SK-N-SH (cell line): ENCODE measurements at regions not wholly inside any gene's neighbourhood (a gene's known extent, or its start where the extent isn't known, plus 50 kb on each side); places are given as distances from the start of the nearest gene placed in this dataset.
A peak's percentile ranks its signal among the peaks of the same experiment; 100 is the strongest.

Experiments used
- CTCF ChIA-PET: fragments of 300-600, 350-600 bp; formaldehyde crosslinking; extraction: SDS; loops from one replicate; lab custom pipeline; 2021; lab: Yijun Ruan, JAX
- POLR2A ChIA-PET: fragments of 350-600 bp; sonication (Branson Sonifier 250); formaldehyde crosslinking; extraction: SDS; loops from one replicate; lab custom pipeline; 2020; ENCODE audit warnings: antibody characterized with exemption, inconsistent platforms; lab: Yijun Ruan, JAX
- DNase-seq: peaks from one replicate; pipeline ENCODE4 v3.0.0; 2012
- H2AFZ ChIP-seq: fragments of 200-600 bp; sonication (generic); 2 replicates; pipeline ENCODE4 v1.8.1; 2016; ENCODE audit warnings: antibody characterized with exemption, mild to moderate bottlenecking, low read depth
- H3F3A ChIP-seq: fragments of 200-600 bp; sonication (generic); replicated peaks from 2 replicates; pipeline ENCODE3; 2016; ENCODE audit warnings: antibody characterized with exemption, mild to moderate bottlenecking; ENCODE audit not compliant: insufficient read depth
- H3K27ac ChIP-seq, 2 experiments: fragments of 200-500 bp in 1 of 2; fragments of 200-600 bp in 1 of 2; sonication (Bioruptor generic) in 1 of 2; sonication (generic), shearing (Covaris generic) in 1 of 2; 2 replicates each; pipeline versions ENCODE4 v1.5.1 to v1.6.1; 2014 to 2016; ENCODE audit warnings: low read depth in 2 of 2, inconsistent platforms in 1 of 2, low read length in 1 of 2, mild to moderate bottlenecking in 1 of 2, mixed read lengths in 1 of 2
- H3K27me3 ChIP-seq: fragments of 200-600 bp; sonication (generic), shearing (Covaris generic); 2 replicates; pipeline ENCODE4 v1.6.1; 2016; ENCODE audit warnings: mixed run types; ENCODE audit not compliant: insufficient read depth
- H3K36me3 ChIP-seq, 2 experiments: fragments of 200-500 bp in 1 of 2; fragments of 200-600 bp in 1 of 2; sonication (Bioruptor generic) in 1 of 2; sonication (generic) in 1 of 2; replicated peaks in 1 of 2; 2 replicates each; pipeline versions ENCODE3 to v1.5.1; 2014 to 2016; ENCODE audit warnings: low read length in 1 of 2, mild to moderate bottlenecking in 1 of 2; ENCODE audit not compliant: insufficient read depth in 2 of 2, control insufficient read depth in 1 of 2
- H3K4me1 ChIP-seq, 2 experiments: fragments of 200-500 bp in 1 of 2; fragments of 200-600 bp in 1 of 2; sonication (Bioruptor generic) in 1 of 2; sonication (generic), shearing (Covaris generic) in 1 of 2; 2 replicates each; pipeline versions ENCODE4 v1.5.1 to v1.6.1; 2014 to 2016; ENCODE audit warnings: low read depth in 1 of 2, low read length in 1 of 2, mixed run types in 1 of 2; ENCODE audit not compliant: insufficient read depth in 2 of 2, control insufficient read depth in 1 of 2
- H3K4me2 ChIP-seq: fragments of 200-600 bp; sonication (generic), shearing (Covaris generic); 2 replicates; pipeline ENCODE4 v1.6.1; 2017; ENCODE audit warnings: mixed run types
- H3K4me3 ChIP-seq, 2 experiments: fragments of 200-500 bp in 1 of 2; fragments of 200-600 bp in 1 of 2; sonication (Bioruptor generic) in 1 of 2; sonication (generic), shearing (Covaris generic) in 1 of 2; 2 replicates each; pipeline versions ENCODE4 v1.5.1 to v1.8.1; 2014 to 2016; ENCODE audit warnings: low read depth in 2 of 2, inconsistent platforms in 1 of 2, low read length in 1 of 2, mild to moderate bottlenecking in 1 of 2, mixed read lengths in 1 of 2, moderate library complexity in 1 of 2
- H3K79me2 ChIP-seq: fragments of 200-600 bp; sonication (generic); 2 replicates; pipeline ENCODE4 v1.8.1; 2017; ENCODE audit warnings: mild to moderate bottlenecking; ENCODE audit not compliant: insufficient read depth
- H3K9ac ChIP-seq: fragments of 200-600 bp; sonication (generic); 2 replicates; pipeline ENCODE4 v1.6.1; 2017; ENCODE audit warnings: mixed run types
- H3K9me2 ChIP-seq: fragments of 200-600 bp; sonication (generic); 2 replicates; pipeline ENCODE4 v1.6.1; 2017; ENCODE audit warnings: mixed run types
- H3K9me3 ChIP-seq: fragments of 200-600 bp; sonication (generic); 2 replicates; pipeline ENCODE4 v1.6.1; 2017; ENCODE audit warnings: mixed run types, mild to moderate bottlenecking, moderate library complexity
- H4K20me1 ChIP-seq: fragments of 200-600 bp; sonication (generic); 2 replicates; pipeline ENCODE4 v1.6.1; 2017; ENCODE audit warnings: mild to moderate bottlenecking, mixed run types; ENCODE audit not compliant: insufficient read depth
- FOSL2 ChIP-seq: IDR thresholded peaks from 2 replicates; pipeline ENCODE4 v1.4.0; 2012; ENCODE audit warnings: low read depth, mild to moderate bottlenecking, moderate library complexity, borderline replicate concordance
- GABPA ChIP-seq: IDR thresholded peaks from 2 replicates; pipeline ENCODE4 v1.4.0; 2012; ENCODE audit warnings: low read depth, mild to moderate bottlenecking
- JUND ChIP-seq: IDR thresholded peaks from 2 replicates; pipeline ENCODE4 v1.4.0; 2012
- MAX ChIP-seq: IDR thresholded peaks from 2 replicates; pipeline ENCODE4 v1.4.0; 2012; ENCODE audit warnings: low read depth
- RAD21 ChIP-seq: IDR thresholded peaks from 2 replicates; pipeline ENCODE4 v1.6.1; 2012; ENCODE audit warnings: mild to moderate bottlenecking, low read length
- REST ChIP-seq: IDR thresholded peaks from 2 replicates; pipeline ENCODE4 v1.6.1; 2012; ENCODE audit warnings: mild to moderate bottlenecking, low read depth, low read length, moderate library complexity
- TEAD4 ChIP-seq: IDR thresholded peaks from 2 replicates; pipeline ENCODE4 v1.4.0; 2012; ENCODE audit warnings: mild to moderate bottlenecking, borderline replicate concordance; ENCODE audit not compliant: insufficient read depth
- YY1 ChIP-seq: IDR thresholded peaks from 2 replicates; pipeline ENCODE4 v1.4.0; 2012; ENCODE audit warnings: low read depth, mild to moderate bottlenecking
- ZBTB33 ChIP-seq: IDR thresholded peaks from 2 replicates; pipeline ENCODE4 v1.4.0; 2012; ENCODE audit warnings: low read depth, borderline replicate concordance
- WGBS: methylation state at CpG from one replicate; pipeline ENCODE4 v1.1.6; 2017; ENCODE audit warnings: low lambda C conversion rate; 5-methylcytosine and 5-hydroxymethylcytosine counted together

- TF ChIP-seq GABPA (no peak), JUND (no peak), ZBTB33 (no peak), MAX (no peak), YY1 (no peak), REST (no peak), RAD21 (no peak)
- Histone ChIP-seq H3F3A (no peaks in the 10 kb centered on the region), H3K4me1 (no peaks in the 10 kb centered on the region), H3K4me2 (no peak overlapping the region), H2AFZ (no peak overlapping the region), H3K9me3 (no peaks in the 10 kb centered on the region), H3K9ac (no peak overlapping the region), H3K27me3 (no peaks in the 10 kb centered on the region), H3K9me2 (no peaks in the 10 kb centered on the region), H4K20me1 (no peaks in the 10 kb centered on the region), H3K79me2 (no peaks in the 10 kb centered on the region), H3K27ac (no peak overlapping the region), H3K36me3 (no peaks in the 10 kb centered on the region), H3K4me3 (no peak overlapping the region)
- CTCF ChIA-PET, result no interaction called here
- 37% methylated on average over 3 of the region's 3 CpGs for WGBS
- POLR2A ChIA-PET, result no interaction called here
- no peak for DNase-seq
These were observed 240.8 kb upstream of the CMC1 start for GRCh38 chr3:28000608-28001007.

GRCh38 chr3:28008235-28008634 is 233.2 kb upstream of the CMC1 start:
- POLR2A ChIA-PET, result no interaction called here
- Histone ChIP-seq H3K9ac (no peak overlapping the region), H3K4me3 (0 out of 4 replicates have a peak overlapping the region, but pooled peaks of 1 of the 2 experiments have one; percentile 9), H3K79me2 (no peaks in the 10 kb centered on the region), H3K9me3 (no peaks in the 10 kb centered on the region), H2AFZ (peak overlapping the region; percentile 56; the same call in 1 of the 2 replicates), H3K4me1 (no peaks in the 10 kb centered on the region), H3K27me3 (no peaks in the 10 kb centered on the region), H3K4me2 (peak overlapping the region; percentile 13; the same call in 1 of the 2 replicates), H3K27ac (no peak overlapping the region), H3F3A (no peaks in the 10 kb centered on the region), H3K9me2 (no peaks in the 10 kb centered on the region), H3K36me3 (no peaks in the 10 kb centered on the region), H4K20me1 (no peaks in the 10 kb centered on the region)
- CTCF ChIA-PET, result interaction anchor here (1.6 kb wide), 1 partner anchor 18 kb away, joined by 4 read pairs; no protein-coding TSS in a partner anchor
- no peak for DNase-seq
- WGBS, result 11% methylated on average over 6 of the region's 6 CpGs
- no peak for TF ChIP-seq MAX
- TF ChIP-seq FOSL2, result no peak
- no peak for TF ChIP-seq TEAD4
